ENCODE measurements at regions not wholly inside any gene's neighbourhood (a gene's known extent, or its start where the extent isn't known, plus 50 kb on each side); places are given as distances from the start of the nearest gene placed in this dataset.
"Not testable (repeated sequence)": the region's sequence is repeated elsewhere in the genome, so short reads cannot be mapped to it uniquely, and the experiment has no call there.

DNA sequence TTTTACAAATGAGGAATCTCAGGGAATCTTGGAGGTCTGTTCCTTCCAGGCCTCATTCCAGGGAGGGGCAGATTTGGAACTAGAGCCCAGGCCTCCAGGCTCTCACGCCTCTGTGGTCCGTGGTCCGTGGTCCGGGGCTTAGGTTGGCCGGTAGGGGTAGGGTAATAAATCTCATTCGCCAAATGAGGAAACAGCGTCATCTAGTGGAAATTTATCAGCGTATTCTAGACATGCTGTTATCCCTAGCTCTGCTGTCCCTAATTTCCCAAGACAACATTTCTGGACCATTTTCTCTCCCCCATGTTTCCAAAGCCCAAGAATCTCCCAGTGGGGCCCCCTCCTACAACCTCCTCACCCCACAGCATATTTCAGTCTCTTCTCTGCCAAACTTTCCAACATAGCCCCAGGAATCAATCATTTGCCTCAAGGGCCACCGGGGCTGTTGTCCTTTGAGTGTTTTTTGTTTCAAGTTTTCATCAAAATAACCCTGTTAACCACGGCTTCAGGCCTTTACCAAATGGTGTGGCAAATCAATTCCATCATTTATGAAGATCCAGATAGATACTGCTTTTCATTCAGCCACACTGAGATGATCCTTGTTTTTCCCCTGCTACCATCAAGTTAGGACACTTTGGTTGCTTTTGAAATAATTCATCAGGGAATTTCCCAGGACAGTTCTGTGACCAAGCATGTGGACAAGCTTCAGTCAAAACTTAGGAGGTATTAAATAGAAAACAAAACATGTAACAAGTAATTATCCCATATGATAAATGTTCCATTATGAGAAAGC lies 126.8 kb downstream of the ALDH8A1 start:
- peak; percentile 50 to 74 (median 61) for DNase-seq (ENCODE audit: low read depth in 4 of 4, low spot score in 2 of 4)

DNA sequence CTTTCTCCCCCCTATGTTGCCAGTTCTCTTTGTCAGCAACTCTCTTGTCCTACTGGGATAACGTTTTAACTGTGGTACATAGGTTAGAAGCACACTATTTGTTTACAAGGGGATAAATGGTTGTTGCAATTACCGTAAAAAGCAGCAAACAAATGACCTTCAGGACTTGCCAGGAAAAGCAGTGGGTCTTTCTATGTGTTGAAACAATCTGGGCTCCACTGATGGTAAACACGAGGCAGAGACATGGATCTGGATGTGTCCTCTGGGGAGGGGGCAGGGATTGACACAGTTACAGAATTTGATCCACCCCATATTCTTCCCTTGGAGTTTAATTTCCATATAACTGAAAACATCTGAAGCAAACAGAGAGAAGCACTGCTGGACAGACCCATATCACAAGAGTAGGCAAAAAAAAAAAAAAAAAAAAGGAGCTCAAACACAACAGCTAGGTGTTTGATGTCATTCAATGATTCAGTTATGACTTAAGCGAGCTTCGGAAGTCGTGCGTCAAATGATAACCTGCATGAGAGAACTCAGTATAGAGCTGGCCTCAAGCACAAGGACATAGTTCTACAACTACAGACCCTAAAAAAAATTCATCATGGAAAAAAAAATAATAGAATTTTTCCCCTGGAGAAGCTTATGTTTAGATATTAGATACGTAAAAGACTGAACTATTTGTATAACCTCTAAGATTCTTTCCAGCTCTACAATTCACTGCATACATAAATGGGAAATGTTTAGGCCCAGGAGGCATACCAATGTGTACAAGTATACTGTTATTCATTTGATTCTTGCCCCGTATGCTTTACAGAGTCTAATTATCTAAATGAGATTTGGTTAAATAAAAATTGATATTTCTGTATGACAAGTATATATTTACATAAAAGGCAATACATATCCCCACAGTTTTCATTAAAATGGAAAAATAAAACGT lies 127.7 kb downstream of the ALDH8A1 start:
- DNase-seq (ENCODE audit: low read depth in 4 of 4, low spot score in 2 of 4): peak in 1 of 4 donors; percentile 27

DNA sequence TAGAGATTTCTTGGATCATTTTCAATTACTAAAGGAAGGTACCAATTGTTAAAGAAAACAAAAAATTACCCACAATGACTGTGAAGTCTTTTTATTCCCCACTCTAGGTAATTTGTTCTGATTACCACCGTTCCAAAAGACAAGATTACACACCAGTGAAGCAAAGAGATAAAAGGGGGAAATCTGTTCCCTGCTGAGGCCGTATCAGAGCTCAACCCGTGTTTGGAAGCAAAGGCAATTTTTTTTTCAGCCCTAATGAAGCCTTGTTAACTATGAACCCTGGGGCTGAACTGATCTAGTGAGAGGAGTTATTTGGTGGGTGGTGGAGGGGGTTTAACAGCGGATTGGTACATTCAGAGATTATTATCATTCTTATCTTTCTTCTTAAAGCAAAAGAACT lies 128.5 kb downstream of the ALDH8A1 start:
- DNase-seq (ENCODE audit: low read depth in 4 of 4, low spot score in 2 of 4): no peak

DNA sequence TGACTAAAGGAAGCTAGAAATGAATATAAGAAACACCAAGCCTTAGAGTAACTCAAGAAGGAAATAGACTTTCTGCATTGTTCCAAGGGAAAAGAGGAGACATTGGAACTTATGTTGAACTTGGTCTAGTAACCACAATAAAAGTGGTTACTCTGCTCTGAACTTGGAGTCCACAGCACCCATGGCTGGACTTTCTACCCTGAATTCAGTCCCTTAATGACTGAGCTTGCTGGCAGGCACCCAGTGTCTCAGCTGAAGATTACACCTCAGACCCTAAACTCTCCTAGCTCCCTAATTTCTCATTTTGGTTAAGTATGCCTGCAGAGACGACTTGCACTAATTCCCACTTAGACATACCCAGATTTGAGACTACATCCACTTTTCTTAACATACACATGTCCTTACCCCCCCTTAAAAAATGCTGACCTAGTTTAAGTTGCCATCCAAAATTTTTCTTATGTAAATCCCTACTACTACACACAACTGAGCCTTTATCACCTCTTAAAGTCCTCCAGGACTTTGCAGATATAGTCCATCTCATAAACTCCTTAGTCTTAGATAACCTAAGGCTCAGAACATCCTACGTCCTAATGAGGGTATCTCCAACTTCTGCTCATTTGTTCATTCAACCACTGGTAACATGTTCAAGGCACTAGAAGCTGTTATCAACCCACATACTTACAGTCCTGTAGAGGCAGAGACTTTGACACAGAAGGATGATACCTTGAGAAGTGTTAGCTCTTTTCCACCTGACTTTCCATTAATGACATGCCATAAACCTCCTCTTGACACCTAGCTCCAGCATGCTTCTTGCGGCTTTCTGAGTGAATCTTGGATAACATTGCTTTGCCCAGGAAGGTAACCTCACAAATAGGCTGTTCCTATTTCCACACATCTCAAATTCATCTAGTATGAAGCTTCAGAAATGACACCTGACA lies 129.8 kb downstream of the ALDH8A1 start:
- DNase-seq (ENCODE audit: low read depth in 4 of 4, low spot score in 2 of 4): no peak

DNA sequence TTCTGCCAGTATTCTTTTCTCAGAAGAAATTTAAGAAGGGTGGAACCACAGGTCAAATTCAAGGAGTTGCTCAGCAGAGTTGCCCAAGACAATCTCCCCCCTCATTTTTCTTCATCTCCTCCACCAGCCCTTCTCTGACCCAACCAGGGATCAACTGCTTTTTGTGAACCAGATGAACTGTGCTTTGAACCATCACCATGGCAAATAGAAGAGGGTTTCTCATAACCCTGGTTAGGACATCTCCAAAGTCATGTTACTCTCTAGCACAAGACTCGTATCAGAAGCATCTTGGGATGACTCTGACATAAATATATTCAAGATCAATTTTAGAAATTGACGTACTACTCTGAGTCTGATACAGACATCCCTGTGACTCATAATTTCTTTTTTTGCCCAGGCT lies 130.7 kb downstream of the ALDH8A1 start:
- no peak for DNase-seq (ENCODE audit: low read depth in 4 of 4, low spot score in 2 of 4)

DNA sequence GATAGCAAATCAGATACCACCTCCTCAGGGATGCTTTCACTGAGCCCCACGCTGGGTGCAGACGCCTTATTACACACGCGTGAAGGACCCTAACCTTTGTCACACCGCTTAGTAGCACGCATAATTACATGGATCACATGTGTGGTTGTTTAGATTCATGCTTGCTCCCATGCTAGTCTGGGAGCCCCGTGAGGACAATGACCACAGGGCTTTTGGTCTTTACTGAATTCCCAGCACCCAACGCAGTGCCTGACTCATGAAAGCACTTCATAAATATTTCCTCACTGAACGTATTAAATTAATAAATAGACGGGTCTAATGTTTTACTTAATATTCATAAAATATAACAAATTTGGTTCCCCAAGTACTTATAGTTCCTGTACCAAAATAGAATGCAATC lies 132.5 kb downstream of the ALDH8A1 start:
- no peak for DNase-seq (ENCODE audit: low read depth in 4 of 4, low spot score in 2 of 4)

DNA sequence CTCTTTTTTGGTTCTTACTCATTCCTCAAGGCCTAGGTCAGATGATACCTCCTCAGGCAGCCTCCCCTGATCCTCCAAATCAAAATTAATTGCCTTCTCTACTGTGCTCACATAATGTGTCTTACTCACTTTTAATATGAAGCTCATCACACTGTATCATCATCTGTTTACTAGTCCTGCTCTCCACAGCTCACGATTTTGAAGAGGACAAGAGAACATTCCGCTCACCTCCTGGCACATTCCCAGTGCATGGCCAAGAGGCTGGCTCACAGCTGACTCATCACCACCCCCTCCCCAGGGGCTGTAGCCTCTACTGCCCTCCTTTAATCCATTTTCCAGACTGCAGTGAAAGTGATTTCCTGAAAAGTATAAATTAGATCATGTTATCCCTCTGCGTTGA lies 133.1 kb downstream of the ALDH8A1 start:
- no peak for DNase-seq (ENCODE audit: low read depth in 4 of 4, low spot score in 2 of 4)

DNA sequence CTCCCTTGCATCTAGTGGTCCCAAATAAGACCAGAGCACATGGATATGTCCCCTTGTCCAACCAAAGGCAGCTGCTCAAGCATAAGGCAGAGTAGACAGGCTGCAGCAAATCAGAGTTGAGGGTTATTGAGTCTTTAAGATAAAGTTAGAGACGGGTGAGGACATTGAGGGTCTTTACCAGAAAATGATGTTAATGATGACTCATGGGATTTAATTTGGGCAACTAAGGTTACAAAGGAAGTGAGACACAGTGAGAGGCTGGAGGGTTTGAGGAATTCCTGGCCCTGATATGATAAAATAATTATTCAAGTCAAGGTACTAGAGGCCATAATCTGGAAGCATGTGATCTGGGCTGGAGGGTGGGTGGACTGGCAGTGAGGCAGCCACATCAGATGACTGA lies 133.6 kb downstream of the ALDH8A1 start:
- DNase-seq (ENCODE audit: low read depth in 4 of 4, low spot score in 2 of 4): no peak

DNA sequence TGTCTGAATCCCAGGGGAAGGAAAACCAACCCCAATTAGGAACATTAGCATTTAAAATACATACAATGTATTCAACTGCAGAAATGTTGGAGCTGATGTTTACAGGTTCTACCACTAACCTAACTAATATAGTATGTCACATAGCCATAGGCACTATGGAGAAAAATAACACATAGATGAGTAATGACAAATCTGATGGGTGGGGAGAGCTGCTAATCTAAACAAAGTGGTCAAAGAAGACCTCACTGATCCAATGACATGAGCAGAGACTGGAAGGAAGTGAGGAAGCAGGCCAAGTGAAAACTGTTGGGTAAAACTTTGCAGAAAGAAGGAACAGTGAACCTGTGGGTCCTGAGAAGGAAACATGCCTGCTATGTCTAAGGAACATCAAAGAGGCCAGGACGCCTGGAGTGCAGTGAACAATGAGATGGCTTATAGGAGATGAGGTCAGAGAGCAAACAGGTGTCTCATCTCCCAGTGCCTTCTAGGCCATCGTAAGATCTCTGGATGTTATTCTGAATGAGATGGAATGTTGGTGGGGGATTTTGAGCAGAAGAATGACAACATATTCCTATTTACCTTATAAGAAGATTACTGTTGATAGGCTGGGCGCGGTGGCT lies 135.7 kb downstream of the ALDH8A1 start:
- no peak for DNase-seq (ENCODE audit: low read depth in 4 of 4, low spot score in 2 of 4)

DNA sequence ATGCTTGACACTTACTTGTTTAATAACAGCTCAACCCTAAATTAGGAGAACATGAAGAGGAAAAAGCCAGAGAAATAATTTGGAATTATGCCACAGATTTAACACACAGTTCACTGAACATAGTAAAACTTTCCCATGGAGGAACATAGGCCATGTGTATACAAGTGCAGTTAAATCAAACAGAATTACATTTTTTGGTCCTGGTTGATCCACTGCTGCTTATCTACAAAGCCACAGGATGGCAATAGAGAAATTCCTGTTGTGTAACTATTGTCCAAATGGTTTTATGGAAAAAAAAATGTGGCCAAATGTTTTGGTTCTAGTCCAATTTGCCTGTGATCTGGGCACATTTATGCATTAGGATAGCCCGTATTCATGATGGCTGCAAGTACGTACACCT lies 136.8 kb downstream of the ALDH8A1 start:
- no peak for DNase-seq (ENCODE audit: low read depth in 4 of 4, low spot score in 2 of 4)

DNA sequence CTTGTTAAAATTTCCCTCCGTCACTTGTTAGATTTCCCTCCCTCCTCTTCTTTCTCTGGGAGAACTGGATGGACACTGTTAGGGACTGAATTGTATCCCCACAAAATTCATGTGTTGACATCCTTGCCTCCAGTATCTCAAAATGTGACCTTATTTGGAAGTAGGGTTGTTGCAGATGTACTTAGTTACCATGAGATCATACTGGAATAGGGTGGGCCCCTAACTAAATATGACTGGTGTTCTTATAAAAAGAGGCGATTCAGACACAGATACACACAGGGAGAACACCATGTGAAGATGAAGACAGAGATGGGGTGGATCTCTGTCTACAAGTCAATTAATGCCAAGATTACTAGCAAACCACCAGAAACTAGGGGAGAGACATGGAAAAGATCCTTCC lies 139.5 kb downstream of the ALDH8A1 start:
- DNase-seq (ENCODE audit: low read depth in 4 of 4, low spot score in 2 of 4): no peak

DNA sequence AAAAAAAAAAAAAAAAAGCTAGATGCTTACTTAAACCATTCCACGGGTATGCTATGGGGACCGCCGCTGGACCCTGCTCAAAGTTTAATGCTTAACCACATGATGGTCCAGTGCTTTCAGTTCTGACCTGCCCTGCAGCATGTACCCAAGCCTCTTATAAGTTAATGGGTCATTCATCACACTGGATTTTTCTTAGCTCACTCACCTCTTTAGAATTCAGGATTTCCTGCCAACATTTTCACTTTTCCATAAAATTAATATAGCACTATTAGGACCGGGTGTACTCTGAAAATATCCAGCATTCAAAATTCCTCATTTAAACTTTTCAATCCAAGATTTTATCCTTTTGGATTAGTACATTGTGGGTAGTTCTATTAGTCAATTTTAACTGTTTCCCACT lies 140.8 kb downstream of the ALDH8A1 start:
- DNase-seq (ENCODE audit: low read depth in 4 of 4, low spot score in 2 of 4): peak in 1 of 4 donors; percentile 28

DNA sequence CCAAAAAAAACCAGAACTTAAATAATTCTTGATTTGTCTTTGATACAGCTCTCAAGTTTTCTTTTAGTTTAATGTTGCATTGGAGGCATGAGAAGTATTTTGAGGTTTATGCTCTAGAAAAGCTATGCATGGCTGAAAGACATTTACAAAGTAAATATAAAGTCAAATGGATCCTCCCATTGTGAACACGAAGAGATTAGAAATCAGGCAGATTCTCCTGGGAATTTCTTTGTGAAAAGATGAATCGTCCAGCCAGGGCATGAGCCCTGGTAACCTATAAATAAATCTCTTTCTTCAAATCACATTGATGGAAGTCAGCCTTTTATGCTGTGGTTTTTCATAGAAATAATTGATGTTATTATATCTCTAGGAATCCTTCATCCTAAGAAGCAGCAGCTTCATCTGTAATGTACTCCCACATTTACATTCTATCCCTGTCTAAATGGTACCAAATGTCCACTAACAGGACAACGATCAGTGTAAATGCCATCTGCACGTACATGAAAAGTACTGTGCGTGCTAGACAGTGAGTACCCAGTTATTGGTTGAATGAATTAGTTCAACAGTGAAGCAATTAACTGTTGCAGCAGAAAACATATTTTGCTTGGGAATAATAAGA lies 143.6 kb downstream of the ALDH8A1 start:
- DNase-seq (ENCODE audit: low read depth in 4 of 4, low spot score in 2 of 4): no peak

DNA sequence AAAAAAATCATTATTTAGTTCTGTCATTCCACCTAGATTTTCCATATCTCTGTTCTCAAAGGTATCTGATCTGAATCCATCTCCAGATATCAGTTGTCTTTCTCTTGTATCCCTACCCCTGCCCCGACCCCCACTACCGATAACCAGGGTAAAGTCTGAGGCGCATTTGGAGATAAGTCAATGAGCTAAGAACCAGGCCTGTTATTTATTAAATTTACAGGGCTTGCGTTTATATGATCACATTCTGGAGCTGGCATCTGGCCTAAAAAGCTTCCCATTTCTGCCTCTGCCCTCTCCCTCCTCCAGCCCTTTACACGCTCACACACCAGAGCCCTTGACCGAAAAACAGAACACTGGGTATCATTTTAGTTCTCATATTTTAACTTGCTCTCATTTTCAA lies 144.7 kb downstream of the ALDH8A1 start:
- no peak for DNase-seq (ENCODE audit: low read depth in 4 of 4, low spot score in 2 of 4)

DNA sequence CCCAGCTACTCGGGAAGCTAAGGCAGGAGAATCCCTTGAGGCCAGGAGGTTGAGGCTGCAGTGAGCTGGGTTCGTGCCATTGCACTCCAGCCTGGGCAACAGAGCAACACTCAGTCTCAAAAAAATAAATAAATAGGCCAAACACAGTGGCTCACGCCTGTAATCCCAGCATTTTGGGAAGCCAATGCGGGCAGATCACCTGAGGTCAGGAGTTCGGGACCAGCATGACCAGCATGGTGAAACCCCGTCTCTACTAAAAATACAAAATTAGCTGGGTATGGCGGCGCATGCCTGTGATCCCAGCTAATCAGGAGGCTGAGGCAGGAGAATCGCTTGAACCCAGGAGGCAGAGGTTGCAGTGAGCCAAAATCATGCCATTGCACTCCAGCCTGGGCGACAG lies 145.6 kb downstream of the ALDH8A1 start:
- not testable (repeated sequence) for DNase-seq (ENCODE audit: low read depth in 4 of 4, low spot score in 2 of 4)

DNA sequence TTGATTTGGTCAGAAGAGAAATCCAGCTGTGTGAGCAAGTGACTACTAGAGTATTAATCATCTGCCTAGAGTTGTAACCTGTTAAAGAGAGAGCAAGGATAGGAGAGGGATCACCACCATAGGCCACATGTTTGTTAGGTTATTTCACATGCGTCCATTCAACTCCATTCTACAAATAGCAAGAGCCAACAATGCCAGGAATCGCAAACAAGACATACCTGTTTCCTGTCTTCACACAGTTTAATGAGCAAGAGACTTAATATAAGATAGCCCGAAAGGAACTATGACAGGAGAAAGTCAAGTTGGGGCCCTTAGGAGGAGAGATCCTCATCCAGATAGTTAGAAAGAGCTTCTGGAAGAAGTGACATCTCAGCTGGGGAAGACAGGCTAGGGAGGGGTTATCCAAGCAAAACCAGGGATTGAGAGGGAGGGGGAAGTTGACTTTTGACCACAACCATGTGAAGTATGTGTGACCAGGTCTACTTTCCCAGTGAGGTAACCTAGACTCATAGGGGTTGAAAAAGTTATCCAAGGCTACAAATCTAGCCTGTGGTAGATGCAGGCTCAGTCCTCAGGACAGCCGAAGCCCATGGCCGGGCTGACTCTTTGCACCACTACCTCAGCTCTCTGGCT lies 147.4 kb downstream of the ALDH8A1 start:
- no peak for DNase-seq (ENCODE audit: low read depth in 4 of 4, low spot score in 2 of 4)

DNA sequence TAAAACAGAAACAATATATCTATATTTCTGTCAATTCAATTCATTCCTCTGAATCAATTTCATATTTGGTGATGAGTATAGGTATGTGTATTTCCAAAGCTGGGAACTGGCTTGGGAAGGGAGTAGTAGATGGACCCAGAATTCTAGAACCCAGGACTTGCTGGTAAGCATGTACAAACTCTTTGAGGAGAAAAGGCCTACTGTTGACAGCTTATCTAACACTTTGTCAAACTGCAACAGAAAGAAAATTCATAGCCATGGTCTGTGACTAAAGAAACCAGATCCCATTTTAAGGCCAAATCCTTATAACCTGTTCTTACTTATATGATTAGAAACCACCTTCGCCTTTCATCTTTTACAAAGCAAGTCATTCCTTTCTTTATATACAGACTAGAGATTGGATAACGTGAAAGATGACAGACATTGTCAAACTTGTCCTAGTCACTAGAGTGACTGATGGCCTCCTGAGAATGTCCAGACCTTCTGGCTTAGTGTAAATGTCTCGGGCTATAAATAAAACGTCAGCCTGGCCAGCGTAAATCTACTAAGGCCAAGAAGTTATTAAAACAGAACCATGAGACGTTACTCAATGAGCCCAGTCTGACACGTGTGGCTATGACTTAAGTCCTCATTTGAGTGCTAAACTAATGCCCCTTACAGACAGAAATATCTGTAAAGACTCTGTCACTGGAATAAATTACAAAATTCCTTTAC lies 152.3 kb downstream of the ALDH8A1 start:
- no peak for DNase-seq (ENCODE audit: low read depth in 4 of 4, low spot score in 2 of 4)

DNA sequence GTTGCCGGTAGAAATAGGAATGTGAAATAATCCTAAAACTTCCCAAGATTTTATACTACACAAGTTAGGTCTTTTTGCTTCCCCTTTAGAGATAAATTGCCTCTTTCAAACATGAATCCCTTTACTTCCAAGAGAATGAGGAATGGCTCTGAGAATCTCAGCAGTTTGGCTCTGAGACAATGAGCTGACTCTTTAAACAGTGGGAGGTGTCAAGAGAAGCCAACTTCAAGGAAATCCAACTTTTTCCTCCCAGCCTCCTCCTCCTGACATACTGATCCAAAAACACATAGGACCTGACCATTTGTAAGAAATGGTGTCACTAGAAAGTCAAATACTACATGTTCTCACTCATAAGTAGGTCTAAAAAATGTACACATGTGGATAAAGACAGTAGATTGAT lies 154.2 kb downstream of the ALDH8A1 start:
- DNase-seq (ENCODE audit: low read depth in 4 of 4, low spot score in 2 of 4): no peak

DNA sequence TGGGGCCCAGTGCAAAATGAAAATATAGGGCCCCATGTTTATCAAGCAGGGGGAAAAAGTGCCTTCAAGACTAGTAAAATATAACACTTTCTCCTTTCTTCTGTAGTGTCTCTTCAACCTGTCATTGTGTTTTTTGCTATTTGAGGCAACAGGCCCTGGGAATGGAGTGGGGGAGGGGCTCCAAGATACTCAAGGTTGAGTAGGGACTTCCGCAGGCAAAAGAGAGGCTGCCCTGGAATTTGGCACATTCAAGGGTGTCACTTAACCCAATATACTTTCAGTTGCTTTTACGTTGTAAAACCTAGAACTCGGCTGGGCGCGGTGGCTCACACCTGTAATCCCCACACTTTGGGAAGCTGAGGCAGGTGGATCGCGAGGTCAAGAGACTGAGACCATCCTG lies 154.9 kb downstream of the ALDH8A1 start:
- DNase-seq (ENCODE audit: low read depth in 4 of 4, low spot score in 2 of 4): no peak
